ENCODE measurements at regions not wholly inside any gene's neighbourhood (a gene's known extent, or its start where the extent isn't known, plus 50 kb on each side); places are given as distances from the start of the nearest gene placed in this dataset.
"Not testable (repeated sequence)": the region's sequence is repeated elsewhere in the genome, so short reads cannot be mapped to it uniquely, and the experiment has no call there.

GRCh38 chr7:65453341-65454030, 79.8 kb downstream of the ZNF92 start:
- no peak for DNase-seq

DNA sequence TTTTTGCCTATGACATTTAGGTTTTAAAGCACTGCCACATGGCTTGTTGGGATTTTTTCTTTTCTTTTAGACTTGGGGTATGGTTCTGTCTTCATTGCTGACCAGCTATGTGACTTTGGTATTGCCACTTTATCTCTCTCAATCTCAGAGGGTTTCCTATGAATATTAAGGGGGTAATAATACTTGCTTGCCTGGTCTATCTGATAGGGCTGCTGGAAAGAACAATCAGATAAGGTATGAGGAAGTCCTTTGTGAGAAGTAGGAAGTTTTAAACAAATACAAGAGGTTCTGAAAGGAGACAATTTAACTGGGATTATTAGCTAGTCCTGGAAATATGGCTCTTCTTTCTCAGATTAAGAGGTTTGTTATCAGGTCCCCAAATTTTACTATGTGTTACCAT, 80.8 kb downstream of the ZNF92 start:
- DNase-seq = no peak

GRCh38 chr7:65455050-65455449, 81.4 kb downstream of the ZNF92 start:
- DNase-seq = not testable (repeated sequence)

DNA sequence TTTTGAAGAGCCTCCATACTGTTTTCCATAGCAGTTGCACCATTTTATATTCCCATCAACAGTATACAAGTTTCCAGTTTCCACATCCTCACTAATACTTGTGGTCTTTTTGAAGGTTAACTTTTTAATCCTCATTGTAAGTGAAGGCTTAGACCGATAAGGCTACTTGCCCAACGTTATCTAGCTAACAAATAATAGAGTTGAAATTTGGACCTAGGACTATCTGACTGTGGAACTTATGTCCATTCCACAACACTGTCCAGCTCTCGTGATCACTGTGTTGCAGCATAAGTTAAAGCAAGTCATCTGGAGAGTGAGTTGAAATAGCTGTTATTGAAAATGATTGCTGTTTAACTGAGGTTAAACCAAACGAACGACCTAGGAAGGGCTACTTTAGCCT, 84.0 kb downstream of the ZNF92 start:
- DNase-seq = no peak

GRCh38 chr7:65459438-65459837, 85.8 kb downstream of the ZNF92 start:
- DNase-seq = no peak

DNA sequence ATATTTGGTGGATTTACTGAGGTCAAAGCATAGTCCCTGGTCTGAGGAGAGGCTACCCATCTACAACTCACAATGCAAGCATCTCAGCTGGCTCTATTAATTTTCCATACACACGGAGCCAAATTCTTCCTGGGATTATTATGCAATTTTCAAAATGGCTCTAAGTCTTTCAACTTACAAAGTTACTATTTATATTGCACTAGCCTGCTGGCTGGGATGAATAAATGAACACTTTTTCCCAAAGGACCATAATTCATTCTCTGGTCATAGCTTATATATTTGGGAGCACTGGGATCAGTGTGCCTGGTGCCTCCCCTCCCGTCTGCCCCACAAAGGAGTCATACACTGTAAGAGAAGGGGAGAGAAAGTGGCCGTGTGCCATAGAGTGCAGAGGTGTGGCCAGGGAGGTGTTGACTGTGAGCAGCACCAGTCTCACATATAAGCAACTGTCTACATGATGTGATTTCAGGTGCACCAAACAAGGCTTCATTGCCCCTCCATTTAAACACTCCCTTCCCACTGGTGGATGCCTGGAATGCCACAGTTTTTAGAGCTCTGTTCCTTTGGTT, 88.6 kb downstream of the ZNF92 start:
- DNase-seq = no peak

DNA sequence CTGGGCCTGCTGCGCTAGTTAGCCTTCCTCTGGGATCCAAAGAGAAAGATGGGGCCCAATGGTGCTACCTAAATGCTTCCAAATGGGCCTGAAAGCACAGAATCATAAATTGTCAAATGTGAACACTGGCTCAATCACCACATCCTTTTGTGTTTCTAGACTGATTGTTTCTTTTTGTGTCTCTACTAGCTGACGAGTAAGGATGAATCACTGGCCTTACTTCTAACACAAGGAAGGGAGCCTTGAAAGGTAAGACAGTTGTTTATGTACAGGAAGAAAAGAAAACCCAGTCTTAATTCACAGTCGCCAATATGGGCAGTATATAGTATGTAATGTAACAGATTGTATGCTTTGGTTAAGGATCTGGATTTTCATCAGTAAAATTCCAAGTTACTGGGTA, 89.5 kb downstream of the ZNF92 start:
- DNase-seq = no peak

DNA sequence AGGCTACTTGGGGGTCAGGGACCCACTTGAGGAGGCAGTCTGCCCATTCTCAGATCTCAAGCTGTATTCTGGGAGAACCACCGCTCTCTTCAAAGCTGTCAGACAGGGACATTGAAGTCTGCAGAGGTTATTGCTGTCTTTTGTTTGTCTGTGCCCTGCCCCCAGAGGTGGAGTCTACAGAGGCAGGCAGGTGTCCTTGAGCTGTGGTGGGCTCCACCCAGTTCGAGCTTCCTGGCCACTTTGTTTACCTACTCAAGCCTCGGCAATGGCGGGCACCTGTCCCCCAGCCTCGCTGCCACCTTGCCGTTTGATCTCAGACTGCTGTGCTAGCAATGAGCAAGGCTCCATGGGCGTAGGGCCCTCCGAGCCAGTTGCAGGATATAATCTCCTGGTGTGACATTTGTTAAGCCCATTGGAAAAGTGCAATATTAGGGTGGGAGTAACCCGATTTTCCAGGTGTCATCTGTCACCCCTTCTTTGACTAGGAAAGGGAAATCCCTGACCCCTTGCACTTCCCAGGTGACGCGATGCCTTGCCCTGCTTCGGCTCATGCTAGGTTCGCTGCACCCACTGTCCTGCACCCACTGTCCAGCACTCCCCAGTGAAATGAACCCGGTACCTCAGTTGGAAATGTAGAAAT, 96.4 kb downstream of the ZNF92 start:
- DNase-seq = not testable (repeated sequence)

DNA sequence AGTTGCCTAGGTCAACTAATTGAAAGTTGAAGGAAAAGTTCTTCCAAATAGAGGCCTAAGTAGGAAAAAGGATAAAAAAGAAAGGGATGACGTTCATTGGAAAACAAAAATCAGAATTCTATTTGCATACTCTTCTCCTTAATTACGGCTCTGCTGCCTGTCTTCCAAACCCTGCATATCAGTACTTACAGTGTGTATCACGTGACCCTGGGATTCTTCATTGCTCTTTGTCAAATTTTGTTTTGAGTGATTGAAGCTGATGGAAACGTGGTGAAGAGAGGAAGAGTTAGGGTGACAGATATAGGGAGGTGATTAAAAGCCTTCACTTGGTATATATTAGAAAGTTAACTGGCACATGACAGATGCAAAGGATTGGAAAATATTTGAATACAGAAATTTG, 97.9 kb downstream of the ZNF92 start:
- DNase-seq = no peak

GRCh38 chr7:65475040-65475726, 101.5 kb downstream of the ZNF92 start:
- DNase-seq = no peak

GRCh38 chr7:65475734-65476319, 102.2 kb downstream of the ZNF92 start:
- peak; percentile 4 for DNase-seq

DNA sequence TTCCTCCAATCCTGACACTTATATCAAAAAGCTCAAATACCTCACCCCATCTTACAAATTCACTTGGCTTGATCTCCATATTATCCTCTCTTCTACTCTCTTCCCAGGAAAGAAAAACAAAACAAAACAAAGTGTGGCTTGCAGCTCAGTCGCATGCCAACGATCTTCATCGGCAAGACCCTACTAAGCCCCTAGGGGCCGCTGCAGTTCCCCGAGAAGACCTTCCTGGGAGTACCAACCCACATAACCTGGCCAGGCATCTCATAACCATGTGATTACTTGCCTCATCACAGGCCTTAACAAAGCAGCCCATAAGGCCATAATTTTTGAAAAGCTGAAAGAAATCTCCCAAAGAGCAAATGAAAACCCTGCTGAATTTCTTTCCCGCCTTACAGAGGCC, 103.7 kb downstream of the ZNF92 start:
- peak; percentile 12 for DNase-seq

DNA sequence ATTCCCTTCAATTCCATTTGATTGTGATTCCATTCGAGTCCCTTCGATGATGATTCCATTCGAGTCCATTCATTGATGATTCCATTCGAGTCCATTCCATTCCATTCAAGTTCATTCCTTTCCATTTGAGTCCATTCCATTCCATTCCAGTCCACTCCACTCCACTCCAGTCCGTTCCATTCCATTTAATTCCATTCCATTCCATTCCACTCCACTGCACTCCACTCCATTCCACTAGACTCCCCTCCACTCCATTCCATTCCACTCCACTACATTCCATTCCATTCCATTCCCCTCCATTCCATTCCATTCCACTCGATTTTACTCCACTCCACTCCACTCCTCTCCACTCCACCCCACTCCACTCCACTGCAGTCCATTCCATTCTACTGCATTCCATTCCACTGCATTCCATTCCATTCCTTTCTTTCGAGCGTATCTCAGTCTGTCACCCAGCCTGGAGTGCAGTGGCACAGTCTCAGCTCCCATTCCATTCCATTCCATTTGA, 115.7 kb downstream of the ZNF92 start:
- DNase-seq = no peak

GRCh38 chr7:65496697-65497096, 123.0 kb downstream of the ZNF92 start:
- DNase-seq = not testable (repeated sequence)

- DNase-seq = no peak
Measured at GRCh38 chr7:65503434-65504152, 129.9 kb downstream of the ZNF92 start.

- not testable (repeated sequence) for DNase-seq
Measured at GRCh38 chr7:65504504-65505319, 131.1 kb downstream of the ZNF92 start.

DNA sequence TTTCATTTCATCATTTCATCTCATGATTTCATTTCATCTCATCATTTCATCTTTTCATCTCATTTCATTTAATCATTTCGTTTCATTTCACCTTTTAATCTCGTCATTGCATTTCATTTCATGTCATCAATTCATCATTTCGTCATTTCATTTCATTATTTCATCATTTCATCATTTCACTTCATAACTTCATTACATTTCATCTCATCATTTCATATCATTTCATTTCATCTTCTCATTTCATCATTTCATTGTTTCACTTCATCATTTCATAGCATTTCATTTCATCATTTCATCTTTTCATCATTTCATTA, 131.6 kb downstream of the ZNF92 start:
- DNase-seq = not testable (repeated sequence)

DNA sequence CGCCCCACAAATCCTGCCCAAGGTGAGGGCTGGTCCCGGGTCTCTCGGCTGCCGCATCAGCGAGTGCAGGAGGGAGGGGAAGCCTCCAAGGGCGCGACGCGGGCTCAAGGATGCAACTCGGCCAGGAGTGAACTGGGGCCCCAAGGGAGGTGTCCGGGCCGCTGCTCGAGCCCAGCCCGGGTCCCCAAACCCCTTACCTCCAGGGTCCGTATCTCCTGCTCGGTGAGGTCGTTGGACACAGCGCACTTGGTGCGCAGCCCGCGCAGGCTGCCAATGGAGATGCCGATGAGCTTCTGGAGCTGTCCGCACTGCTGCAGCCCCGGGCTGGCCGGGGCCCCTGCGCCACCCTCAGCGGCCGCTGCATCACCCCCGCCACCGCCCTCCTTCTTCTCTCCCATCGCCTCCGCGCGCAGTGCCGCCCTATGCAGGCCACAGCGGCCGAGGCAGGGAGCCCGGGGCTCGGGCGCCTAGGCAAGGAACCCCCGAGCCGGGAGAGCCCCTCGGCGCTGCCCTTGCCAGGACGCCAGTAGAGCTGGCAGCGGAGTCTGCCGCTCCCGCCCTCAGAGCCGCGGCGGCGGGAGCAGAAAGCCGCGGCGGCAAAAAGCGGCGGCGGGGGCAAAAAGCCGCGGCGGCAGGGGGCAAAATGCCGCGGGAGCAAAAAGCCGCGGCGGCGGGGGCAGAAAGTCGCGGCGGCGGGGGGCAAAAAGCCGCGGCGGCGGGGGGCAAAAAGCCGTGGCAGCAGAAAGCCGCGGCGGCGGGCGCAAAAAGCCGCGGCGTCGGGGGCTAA, 135.1 kb downstream of the ZNF92 start:
- peak; percentile 4 for DNase-seq

DNA sequence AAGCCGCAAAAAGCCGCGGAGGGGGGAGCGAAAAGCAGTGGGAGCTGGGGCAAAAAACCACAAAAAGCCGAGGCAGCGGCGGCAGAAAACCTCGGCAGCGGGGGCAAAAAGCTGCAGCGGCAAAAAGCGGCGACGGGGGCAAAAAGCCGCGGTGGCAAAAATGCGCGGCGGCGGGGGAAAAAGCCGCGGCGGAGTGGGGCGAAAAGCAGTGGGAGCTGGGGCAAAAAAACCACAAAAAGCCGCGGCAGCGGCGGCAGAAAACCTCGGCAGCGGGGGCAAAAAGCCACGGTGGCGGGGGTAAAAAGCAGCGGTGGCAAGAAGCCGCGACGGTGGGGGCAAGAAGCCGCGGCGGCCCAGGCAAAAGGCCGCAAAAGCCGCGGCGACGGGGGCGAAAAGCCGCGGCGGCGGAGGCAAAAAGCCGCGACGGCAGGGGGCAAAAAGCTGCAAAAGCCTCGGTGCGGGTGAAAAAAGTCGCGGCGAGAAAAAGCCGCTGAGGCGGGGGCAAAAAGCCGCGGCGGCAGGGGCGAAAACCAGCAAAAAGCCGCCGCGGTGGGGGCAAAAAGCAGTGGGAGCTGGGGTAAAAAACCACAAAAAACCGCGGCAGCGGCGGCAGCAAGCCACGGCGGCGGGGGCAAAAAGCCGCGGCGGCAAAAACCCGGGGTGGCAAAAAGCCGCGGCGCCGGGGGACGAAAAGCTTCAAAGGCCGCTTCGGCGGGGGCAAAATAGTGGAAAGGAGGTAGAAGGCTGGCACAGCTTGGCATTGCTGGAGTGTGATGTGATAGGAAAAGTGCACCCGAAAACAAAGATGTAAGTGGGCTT, 135.9 kb downstream of the ZNF92 start:
- peak; percentile 11 for DNase-seq

DNA sequence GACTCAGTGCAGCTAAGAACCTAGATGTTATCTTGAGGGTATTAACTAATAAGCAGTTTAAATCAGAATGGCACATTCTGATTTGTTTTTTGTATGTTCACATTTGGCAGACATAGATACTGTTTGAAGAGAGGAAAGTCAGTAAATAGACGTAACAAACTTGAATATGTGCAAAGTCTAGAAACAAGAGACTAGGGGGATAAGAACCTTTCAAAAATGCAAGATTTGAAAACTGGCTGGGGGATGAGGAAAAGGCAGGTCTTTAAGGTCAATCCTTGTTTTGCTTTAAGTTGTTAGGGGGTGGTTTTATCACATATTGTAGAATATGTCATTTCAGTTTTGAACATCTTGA, 136.5 kb downstream of the ZNF92 start:
- not testable (repeated sequence) for DNase-seq

Data from stimulated activated CD4-positive, alpha-beta T cell treated with anti-CD3 and anti-CD28 coated beads, Interleukin-15, amount 100 ng/mL, for 24 hours (primary cell).